OCI-LY7 (cell line): ENCODE measurements at regions not wholly inside any gene's neighbourhood (a gene's known extent, or its start where the extent isn't known, plus 50 kb on each side); places are given as distances from the start of the nearest gene placed in this dataset.

ENCODE experiments used
- BruUV-seq: library from RNA; stranded (reverse); fragments of 400-500 nt; replicated peaks from 2 replicates; lab custom pipeline; 2021; lab: Mats Ljungman, UMichigan
- CTCF ChIA-PET: fragments of 300-600 bp; sonication (Branson Sonifier 250); formaldehyde crosslinking; loops from one replicate; lab custom pipeline; 2022; ENCODE audit warnings: antibody characterized with exemption; ENCODE audit not compliant: unreplicated experiment; lab: Charles Lee
- POLR2A ChIA-PET: fragments of 300-600 bp; sonication (Branson Sonifier 250); formaldehyde crosslinking; loops from one replicate; lab custom pipeline; 2022; ENCODE audit warnings: antibody characterized with exemption; lab: Charles Lee
- DNase-seq: peaks from one replicate; pipeline ENCODE4 v3.0.0-alpha.2; 2015; ENCODE audit warnings: low spot score
- H2AFZ ChIP-seq: fragments of 200-600 bp; sonication (generic), shearing (Covaris generic); 2 replicates; pipeline ENCODE4 v1.6.1; 2014; ENCODE audit warnings: mild to moderate bottlenecking, antibody characterized with exemption, low read length, moderate library complexity
- H3K27ac ChIP-seq: fragments of 200-600 bp; sonication (generic); 2 replicates; pipeline ENCODE4 v1.5.1; 2014; ENCODE audit warnings: mixed run types, low read depth, mild to moderate bottlenecking, moderate library complexity, low read length, inconsistent platforms; ENCODE audit not compliant: poor library complexity, severe bottlenecking
- H3K36me3 ChIP-seq: fragments of 200-600 bp; sonication (generic); 2 replicates; pipeline ENCODE4 v1.6.1; 2014; ENCODE audit warnings: mild to moderate bottlenecking, antibody characterized with exemption, low read length, moderate library complexity, mixed read lengths; ENCODE audit not compliant: insufficient read depth
- H3K4me1 ChIP-seq: fragments of 200-600 bp; sonication (generic); 2 replicates; pipeline ENCODE4 v1.5.1; 2014; ENCODE audit warnings: mild to moderate bottlenecking, low read length; ENCODE audit not compliant: insufficient read depth, poor library complexity, severe bottlenecking
- H3K4me2 ChIP-seq: fragments of 200-600 bp; sonication (generic); 2 replicates; pipeline ENCODE4 v1.6.1; 2014; ENCODE audit warnings: mild to moderate bottlenecking, low read length
- H3K4me3 ChIP-seq: fragments of 200-600 bp; sonication (generic); 2 replicates; pipeline ENCODE4 v1.5.1; 2014; ENCODE audit warnings: mild to moderate bottlenecking, low read depth, low read length; ENCODE audit not compliant: poor library complexity, severe bottlenecking
- H3K79me2 ChIP-seq: fragments of 200-600 bp; sonication (generic); 2 replicates; pipeline ENCODE4 v1.6.1; 2016; ENCODE audit warnings: low read depth, mild to moderate bottlenecking, low read length, moderate library complexity, mixed read lengths; ENCODE audit not compliant: insufficient read depth
- H3K9me2 ChIP-seq: fragments of 200-600 bp; sonication (generic); 2 replicates; pipeline ENCODE4 v1.6.1; 2016; ENCODE audit warnings: mild to moderate bottlenecking, low read length, mixed read lengths; ENCODE audit not compliant: insufficient read depth
- H3K9me3 ChIP-seq: fragments of 200-600 bp; sonication (generic); 2 replicates; pipeline ENCODE4 v1.6.1; 2014; ENCODE audit warnings: mild to moderate bottlenecking, mixed run types, low read length, mixed read lengths
- H4K20me1 ChIP-seq: fragments of 200-600 bp; sonication (generic); 2 replicates; pipeline ENCODE4 v1.6.1; 2014; ENCODE audit warnings: mild to moderate bottlenecking, antibody characterized with exemption, low read length, moderate library complexity, mixed read lengths; ENCODE audit not compliant: insufficient read depth
- EZH2phosphoT487 ChIP-seq: fragments of 200-600 bp; sonication (generic); IDR thresholded peaks from 2 replicates; pipeline ENCODE4 v1.6.1; 2018; ENCODE audit warnings: low read depth, borderline replicate concordance, mild to moderate bottlenecking, mixed run types, antibody characterized with exemption, low read length, moderate library complexity, mixed read lengths
- intact Hi-C: fragments of 100-400 bp; cut with micrococcal nuclease; formaldehyde crosslinking; loops from one replicate; pipeline ENCODE4 v1.10.0; 2022; ENCODE audit not compliant: unreplicated experiment
- TF ChIP-seq, protein P1 (sequence below): fragments of 200-600 bp; sonication (generic); conservative IDR thresholded peaks from 2 replicates; pipeline ENCODE4 v1.5.1; 2014; ENCODE audit warnings: mild to moderate bottlenecking, antibody characterized with exemption, low read length, moderate library complexity, mixed read lengths

DNA sequence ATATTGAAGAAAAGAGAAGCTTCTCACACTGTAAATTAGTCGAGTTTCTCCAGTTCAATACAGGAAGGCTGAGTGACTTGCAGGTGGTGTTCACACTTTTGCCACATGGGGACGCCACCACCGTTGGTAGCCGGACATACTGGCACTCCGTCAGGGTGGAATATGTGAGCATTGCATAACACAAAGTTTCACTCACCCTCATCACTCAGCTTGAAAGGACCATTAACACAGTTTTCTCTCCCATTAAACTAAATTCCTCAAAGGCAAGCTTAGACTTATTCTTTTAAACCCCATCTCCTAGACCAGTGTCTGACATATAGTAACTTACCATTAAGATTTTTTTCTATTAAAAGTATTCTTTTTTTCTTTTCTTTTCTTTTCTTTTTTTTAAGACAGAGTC is 105.3 kb upstream of the SERBP1 start:
- POLR2A ChIA-PET, result interaction anchor here (0.6 kb wide), 2 partner anchors 72 to 231 kb away, joined by 3 read pairs; no protein-coding TSS in a partner anchor
- no peak for TF ChIP-seq EZH2phosphoT487
- TF ChIP-seq, protein P1, sequence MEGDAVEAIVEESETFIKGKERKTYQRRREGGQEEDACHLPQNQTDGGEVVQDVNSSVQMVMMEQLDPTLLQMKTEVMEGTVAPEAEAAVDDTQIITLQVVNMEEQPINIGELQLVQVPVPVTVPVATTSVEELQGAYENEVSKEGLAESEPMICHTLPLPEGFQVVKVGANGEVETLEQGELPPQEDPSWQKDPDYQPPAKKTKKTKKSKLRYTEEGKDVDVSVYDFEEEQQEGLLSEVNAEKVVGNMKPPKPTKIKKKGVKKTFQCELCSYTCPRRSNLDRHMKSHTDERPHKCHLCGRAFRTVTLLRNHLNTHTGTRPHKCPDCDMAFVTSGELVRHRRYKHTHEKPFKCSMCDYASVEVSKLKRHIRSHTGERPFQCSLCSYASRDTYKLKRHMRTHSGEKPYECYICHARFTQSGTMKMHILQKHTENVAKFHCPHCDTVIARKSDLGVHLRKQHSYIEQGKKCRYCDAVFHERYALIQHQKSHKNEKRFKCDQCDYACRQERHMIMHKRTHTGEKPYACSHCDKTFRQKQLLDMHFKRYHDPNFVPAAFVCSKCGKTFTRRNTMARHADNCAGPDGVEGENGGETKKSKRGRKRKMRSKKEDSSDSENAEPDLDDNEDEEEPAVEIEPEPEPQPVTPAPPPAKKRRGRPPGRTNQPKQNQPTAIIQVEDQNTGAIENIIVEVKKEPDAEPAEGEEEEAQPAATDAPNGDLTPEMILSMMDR, result peak; percentile 94

DNA sequence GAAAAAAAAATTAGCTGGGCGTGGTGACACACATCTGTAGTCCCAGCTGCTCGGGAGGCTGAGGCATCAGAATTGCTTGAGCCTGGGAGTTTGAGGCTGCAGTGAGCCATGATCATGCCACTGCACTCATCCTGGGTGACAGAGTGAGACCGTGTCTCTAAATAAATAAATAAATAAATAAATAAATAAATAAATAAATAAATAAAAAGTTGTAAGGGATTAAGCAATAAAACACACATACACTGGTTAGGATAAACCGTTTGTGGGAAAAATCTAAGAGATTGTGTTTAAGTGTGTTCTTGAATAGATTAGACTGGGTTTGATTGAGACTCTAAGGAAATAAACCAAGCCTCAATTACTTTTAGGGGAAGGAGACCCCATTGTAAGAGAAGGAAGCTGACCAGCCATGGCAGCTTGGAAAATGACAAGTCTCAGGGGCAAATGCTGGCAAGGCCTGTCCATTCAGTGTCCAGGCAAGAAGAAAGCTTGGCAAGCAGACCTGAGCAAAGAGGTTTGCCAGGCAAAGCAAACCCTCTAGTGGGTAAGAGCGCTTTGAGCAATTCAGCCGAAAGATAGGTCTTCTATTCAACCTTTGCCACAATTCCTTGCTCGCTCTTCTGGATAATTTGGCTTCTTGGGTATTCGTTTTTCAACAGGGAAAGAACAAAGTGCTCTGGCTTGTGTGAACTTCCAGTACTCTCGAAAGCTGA is 106.9 kb upstream of the SERBP1 start:
- Histone ChIP-seq H3K4me1 (no peaks in the 10 kb centered on the region), H3K4me3 (no peak overlapping the region), H4K20me1 (no peaks in the 10 kb centered on the region), H3K27ac (no peak overlapping the region), H2AFZ (no peak overlapping the region), H3K79me2 (no peaks in the 10 kb centered on the region), H3K9me3 (no peaks in the 10 kb centered on the region), H3K9me2 (no peaks in the 10 kb centered on the region), H3K36me3 (no peaks in the 10 kb centered on the region), H3K4me2 (no peak overlapping the region)
- CTCF ChIA-PET, result interaction anchor here (4.1 kb wide), 1 partner anchor 223 kb away, joined by 20 read pairs; no protein-coding TSS in a partner anchor
- no peak for DNase-seq
- TF ChIP-seq, protein P1, result no peak
- TF ChIP-seq EZH2phosphoT487, result no peak
- POLR2A ChIA-PET, result interaction anchor here (0.7 to 1.4 kb wide), 8 partner anchors 15 to 224 kb away, joined by 3 to 5 read pairs (median 3); partner anchors contain the start of gene GADD45A
- intact Hi-C loops, result no loop called here
- BruUV-seq, result no TSS peak

More for the DNA sequence above, 105.3 kb upstream of the SERBP1 start:
- CTCF ChIA-PET, result interaction anchor here (4.1 kb wide), 1 partner anchor 225 kb away, joined by 20 read pairs; no protein-coding TSS in a partner anchor
- no peaks in the 10 kb centered on the region for H3K4me1 ChIP-seq
- no peaks in the 10 kb centered on the region for H3K36me3 ChIP-seq
- no peaks in the 10 kb centered on the region for H3K79me2 ChIP-seq
- H3K4me3 ChIP-seq, result no peak overlapping the region
- H2AFZ ChIP-seq, result no peak overlapping the region
- no peaks in the 10 kb centered on the region for H4K20me1 ChIP-seq
- H3K4me2 ChIP-seq, result no peak overlapping the region
- intact Hi-C loops, result no loop called here
- DNase-seq, result peak; percentile 62
- no peak overlapping the region for H3K27ac ChIP-seq
- BruUV-seq, result no TSS peak
- no peaks in the 10 kb centered on the region for H3K9me3 ChIP-seq
- no peaks in the 10 kb centered on the region for H3K9me2 ChIP-seq

DNA sequence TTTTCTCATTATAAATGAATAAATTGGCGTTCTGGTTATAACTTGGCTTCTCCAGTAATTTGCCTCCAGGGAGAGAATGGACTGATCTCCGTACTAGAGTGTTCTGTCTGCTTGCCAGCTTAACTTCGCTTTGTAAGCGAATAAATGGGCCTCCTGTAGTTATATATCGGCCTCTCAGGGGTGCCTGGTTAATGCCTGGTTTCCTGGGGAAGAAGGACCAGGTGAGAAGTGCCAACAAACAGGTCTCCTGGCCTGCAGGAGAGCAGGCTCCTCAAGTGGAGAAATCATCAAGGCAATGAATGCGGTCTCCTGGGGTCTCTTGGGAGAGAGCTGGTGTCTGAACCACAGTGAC is 107.4 kb upstream of the SERBP1 start:
- H2AFZ ChIP-seq, result no peak overlapping the region
- no TSS peak for BruUV-seq
- CTCF ChIA-PET, result interaction anchor here (4.1 kb wide), 1 partner anchor 222 kb away, joined by 20 read pairs; no protein-coding TSS in a partner anchor
- no peaks in the 10 kb centered on the region for H3K9me2 ChIP-seq
- H3K4me3 ChIP-seq, result no peak overlapping the region
- H3K79me2 ChIP-seq, result no peaks in the 10 kb centered on the region
- no peaks in the 10 kb centered on the region for H3K4me1 ChIP-seq
- no peak overlapping the region for H3K4me2 ChIP-seq
- no peak overlapping the region for H3K27ac ChIP-seq
- H4K20me1 ChIP-seq, result no peaks in the 10 kb centered on the region
- no peak for DNase-seq
- no peaks in the 10 kb centered on the region for H3K9me3 ChIP-seq
- POLR2A ChIA-PET, result interaction anchor here (1.3 to 1.4 kb wide), 3 partner anchors 19 to 228 kb away, joined by 3 to 7 read pairs (median 3); partner anchors contain the start of gene GADD45A
- intact Hi-C loops, result no loop called here
- H3K36me3 ChIP-seq, result no peaks in the 10 kb centered on the region
- TF ChIP-seq EZH2phosphoT487, result no peak
- TF ChIP-seq, protein P1, result no peak
